Loucy (cell line): ENCODE measurements at regions not wholly inside any gene's neighbourhood (a gene's known extent, or its start where the extent isn't known, plus 50 kb on each side); places are given as distances from the start of the nearest gene placed in this dataset.

Experiments used
- H2AFZ ChIP-seq: fragments of 200-600 bp; sonication (generic); 2 replicates; pipeline ENCODE4 v1.6.0; 2016; ENCODE audit warnings: antibody characterized with exemption, mild to moderate bottlenecking, low read length, moderate library complexity
- H3F3A ChIP-seq: fragments of 200-600 bp; 2 replicates; pipeline ENCODE4 v1.6.0; 2016; ENCODE audit warnings: antibody characterized with exemption, low read depth, mild to moderate bottlenecking
- H3K27me3 ChIP-seq: fragments of 200-600 bp; sonication (generic); 2 replicates; pipeline ENCODE4 v1.6.1; 2014; ENCODE audit warnings: low read length, mild to moderate bottlenecking; ENCODE audit not compliant: insufficient read depth, poor library complexity, severe bottlenecking
- H3K36me3 ChIP-seq: fragments of 200-600 bp; sonication (generic); 2 replicates; pipeline ENCODE4 v1.6.1; 2016; ENCODE audit warnings: low read length; ENCODE audit not compliant: insufficient read depth
- H3K4me1 ChIP-seq: fragments of 200-600 bp; sonication (generic); 2 replicates; pipeline ENCODE4 v1.5.1; 2014; ENCODE audit warnings: low read length, mild to moderate bottlenecking; ENCODE audit not compliant: insufficient read depth, poor library complexity, severe bottlenecking
- H3K4me2 ChIP-seq: fragments of 200-600 bp; sonication (generic); 2 replicates; pipeline ENCODE4 v1.6.0; 2014; ENCODE audit warnings: antibody characterized with exemption, low read length, low read depth, mild to moderate bottlenecking; ENCODE audit not compliant: poor library complexity, severe bottlenecking
- H3K4me3 ChIP-seq: fragments of 200-600 bp; sonication (generic); 2 replicates; pipeline ENCODE4 v1.5.1; 2014; ENCODE audit warnings: low read length, mild to moderate bottlenecking, mixed read lengths; ENCODE audit not compliant: poor library complexity, severe bottlenecking
- H3K79me2 ChIP-seq: fragments of 200-600 bp; sonication (generic); 2 replicates; pipeline ENCODE4 v1.6.1; 2014; ENCODE audit warnings: low read length; ENCODE audit not compliant: insufficient read depth
- H3K9ac ChIP-seq: fragments of 200-600 bp; sonication (generic); 2 replicates; pipeline ENCODE4 v1.6.0; 2014; ENCODE audit warnings: mild to moderate bottlenecking, low read depth, low read length, moderate library complexity; ENCODE audit not compliant: poor library complexity, severe bottlenecking
- H3K9me2 ChIP-seq: fragments of 200-600 bp; sonication (generic); replicated peaks from 2 replicates; pipeline ENCODE4 v1.6.1; 2016; ENCODE audit warnings: low read depth, low read length, mixed read lengths
- H3K9me3 ChIP-seq: fragments of 200-600 bp; sonication (generic); 2 replicates; pipeline ENCODE4 v1.6.1; 2014; ENCODE audit warnings: mild to moderate bottlenecking, antibody characterized with exemption, low read length, low read depth; ENCODE audit not compliant: insufficient read depth
- H4K20me1 ChIP-seq: fragments of 200-600 bp; sonication (generic); 2 replicates; pipeline ENCODE4 v1.6.0; 2014; ENCODE audit warnings: antibody characterized with exemption, low read length, mild to moderate bottlenecking; ENCODE audit not compliant: insufficient read depth, poor library complexity, severe bottlenecking
- EZH2phosphoT487 ChIP-seq: fragments of 200-600 bp; IDR thresholded peaks from 2 replicates; pipeline ENCODE4 v1.6.1; 2018; ENCODE audit warnings: antibody characterized with exemption, mild to moderate bottlenecking, moderate library complexity, borderline replicate concordance
- TF ChIP-seq, protein P1 (sequence below): fragments of 200-600 bp; sonication (generic); conservative IDR thresholded peaks from 2 replicates; pipeline ENCODE4 v1.5.1; 2014; ENCODE audit warnings: mild to moderate bottlenecking, antibody characterized with exemption, low read length

DNA sequence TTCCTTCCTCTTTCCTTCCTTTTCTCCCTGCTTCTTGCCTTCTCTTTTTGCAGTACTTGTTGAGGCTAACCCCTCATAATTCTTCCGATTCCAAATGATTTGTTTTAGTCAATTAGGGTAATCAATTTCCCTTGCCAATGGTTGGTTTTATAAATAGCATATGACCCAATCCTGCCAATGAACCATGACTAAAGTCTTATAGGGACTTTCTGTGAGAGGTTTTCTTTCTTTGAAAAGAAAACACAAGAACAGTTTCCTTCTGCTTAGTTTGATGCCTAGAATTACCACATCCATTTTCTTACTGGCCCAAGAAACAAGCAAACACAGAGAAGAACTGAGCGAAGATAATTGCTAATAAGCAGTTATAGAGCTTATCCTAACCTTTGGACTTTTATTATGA, 292.5 kb upstream of the SATB1 start:
- H3F3A ChIP-seq: no peaks in the 10 kb centered on the region
- H3K4me2 ChIP-seq: no peak overlapping the region
- H3K4me3 ChIP-seq: no peak overlapping the region
- H4K20me1 ChIP-seq: no peaks in the 10 kb centered on the region
- H3K4me1 ChIP-seq: peaks cover 14% of the 10 kb centered on the region
- no peaks in the 10 kb centered on the region for H3K9me2 ChIP-seq
- no peak overlapping the region for H3K9ac ChIP-seq
- no peaks in the 10 kb centered on the region for H3K79me2 ChIP-seq
- H3K9me3 ChIP-seq: no peaks in the 10 kb centered on the region
- no peaks in the 10 kb centered on the region for H3K27me3 ChIP-seq
- no peak overlapping the region for H2AFZ ChIP-seq
- TF ChIP-seq, protein P1, sequence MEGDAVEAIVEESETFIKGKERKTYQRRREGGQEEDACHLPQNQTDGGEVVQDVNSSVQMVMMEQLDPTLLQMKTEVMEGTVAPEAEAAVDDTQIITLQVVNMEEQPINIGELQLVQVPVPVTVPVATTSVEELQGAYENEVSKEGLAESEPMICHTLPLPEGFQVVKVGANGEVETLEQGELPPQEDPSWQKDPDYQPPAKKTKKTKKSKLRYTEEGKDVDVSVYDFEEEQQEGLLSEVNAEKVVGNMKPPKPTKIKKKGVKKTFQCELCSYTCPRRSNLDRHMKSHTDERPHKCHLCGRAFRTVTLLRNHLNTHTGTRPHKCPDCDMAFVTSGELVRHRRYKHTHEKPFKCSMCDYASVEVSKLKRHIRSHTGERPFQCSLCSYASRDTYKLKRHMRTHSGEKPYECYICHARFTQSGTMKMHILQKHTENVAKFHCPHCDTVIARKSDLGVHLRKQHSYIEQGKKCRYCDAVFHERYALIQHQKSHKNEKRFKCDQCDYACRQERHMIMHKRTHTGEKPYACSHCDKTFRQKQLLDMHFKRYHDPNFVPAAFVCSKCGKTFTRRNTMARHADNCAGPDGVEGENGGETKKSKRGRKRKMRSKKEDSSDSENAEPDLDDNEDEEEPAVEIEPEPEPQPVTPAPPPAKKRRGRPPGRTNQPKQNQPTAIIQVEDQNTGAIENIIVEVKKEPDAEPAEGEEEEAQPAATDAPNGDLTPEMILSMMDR: no peak
- TF ChIP-seq EZH2phosphoT487: no peak
- H3K36me3 ChIP-seq: no peaks in the 10 kb centered on the region

DNA sequence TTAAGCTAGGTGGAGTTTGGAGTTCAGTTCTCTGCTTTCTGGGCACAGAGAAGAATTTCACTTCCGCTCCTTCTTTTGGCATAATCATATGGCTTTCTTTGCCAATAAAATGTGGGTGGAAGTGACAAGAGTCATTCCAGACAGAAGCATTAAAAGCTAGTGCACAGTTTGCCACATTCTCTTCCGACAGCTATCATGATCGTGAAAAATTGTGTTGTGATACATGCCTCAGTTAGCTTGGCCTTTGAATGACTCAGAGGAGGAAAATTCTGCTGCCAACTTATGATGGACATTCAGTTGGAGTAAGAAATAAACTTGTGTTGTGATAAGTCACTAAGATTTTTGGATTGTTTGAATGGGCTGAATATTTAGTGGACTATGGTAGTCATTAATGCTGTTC, 291.7 kb upstream of the SATB1 start:
- H3K9me2 ChIP-seq: no peaks in the 10 kb centered on the region
- peaks cover 14% of the 10 kb centered on the region for H3K4me1 ChIP-seq
- H2AFZ ChIP-seq: no peak overlapping the region
- TF ChIP-seq, protein P1: no peak
- no peak for TF ChIP-seq EZH2phosphoT487
- no peaks in the 10 kb centered on the region for H3K27me3 ChIP-seq
- no peaks in the 10 kb centered on the region for H3K36me3 ChIP-seq
- no peak overlapping the region for H3K9ac ChIP-seq
- no peaks in the 10 kb centered on the region for H3K9me3 ChIP-seq
- no peaks in the 10 kb centered on the region for H4K20me1 ChIP-seq
- no peaks in the 10 kb centered on the region for H3K79me2 ChIP-seq
- no peaks in the 10 kb centered on the region for H3F3A ChIP-seq
- no peak overlapping the region for H3K4me3 ChIP-seq
- no peak overlapping the region for H3K4me2 ChIP-seq

DNA sequence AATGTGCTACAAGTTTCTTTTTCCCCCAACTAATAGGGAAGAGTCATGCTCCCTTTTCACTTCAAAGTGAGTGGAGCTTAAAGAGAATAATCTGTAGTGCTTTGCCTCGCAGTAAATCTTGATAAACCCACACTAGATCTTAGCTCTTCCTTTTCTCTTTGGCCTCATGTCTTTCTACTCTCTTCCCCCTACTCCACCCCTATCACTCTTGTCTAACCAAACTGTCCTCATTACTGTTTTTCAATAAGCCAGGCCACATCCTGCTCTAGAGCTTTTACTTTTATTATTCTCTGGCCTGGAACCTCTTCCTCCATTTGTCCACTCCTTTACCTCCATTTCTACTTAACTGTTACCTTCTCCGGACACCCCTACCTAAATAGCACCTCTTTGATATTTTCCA, 291.0 kb upstream of the SATB1 start:
- Histone ChIP-seq H3K9ac (no peak overlapping the region), H4K20me1 (no peaks in the 10 kb centered on the region), H3K4me2 (peak overlapping the region; percentile 18), H3K36me3 (no peaks in the 10 kb centered on the region), H3K79me2 (no peaks in the 10 kb centered on the region), H3K27me3 (no peaks in the 10 kb centered on the region), H3K9me2 (no peaks in the 10 kb centered on the region), H3F3A (no peaks in the 10 kb centered on the region), H3K4me1 (peaks cover 14% of the 10 kb centered on the region), H3K4me3 (no peak overlapping the region), H3K9me3 (no peaks in the 10 kb centered on the region), H2AFZ (no peak overlapping the region; the same call in 1 of the 2 replicates)
- no peak for TF ChIP-seq EZH2phosphoT487
- TF ChIP-seq, protein P1: no peak
